ENCODE measurements at regions not wholly inside any gene's neighbourhood (a gene's known extent, or its start where the extent isn't known, plus 50 kb on each side); places are given as distances from the start of the nearest gene placed in this dataset.

- no peak for TF ChIP-seq CTCF (IDR thresholded peaks at IDR 0.05)
- Histone ChIP-seq H3K27me3 (no peaks in the 10 kb centered on the region), H3K9me3 (no peaks in the 10 kb centered on the region), H3K4me1 (no peaks in the 10 kb centered on the region), H3K27ac (peak overlapping the region in 1 of 2 donors; percentile 46), H3K36me3 (no peaks in the 10 kb centered on the region), H3K4me3 (no peak overlapping the region)
- intact Hi-C loops (cut with DNase I): no loop called here
- ATAC-seq (peak; percentile 19), DNase-seq (no peak)
Observed at GRCh38 chr16:86384263-86384649, 126.1 kb upstream of the FOXF1 start.

GRCh38 chr16:86384980-86385379 lies 125.3 kb upstream of the FOXF1 start:
- Histone ChIP-seq H3K27me3 (no peaks in the 10 kb centered on the region), H3K9me3 (no peaks in the 10 kb centered on the region), H3K27ac (no peak overlapping the region), H3K36me3 (no peaks in the 10 kb centered on the region), H3K4me1 (no peaks in the 10 kb centered on the region), H3K4me3 (no peak overlapping the region)
- intact Hi-C loops (cut with DNase I): no loop called here
- no peak for DNase-seq
- TF ChIP-seq CTCF (IDR thresholded peaks at IDR 0.05): no peak
- ATAC-seq: no peak

DNA sequence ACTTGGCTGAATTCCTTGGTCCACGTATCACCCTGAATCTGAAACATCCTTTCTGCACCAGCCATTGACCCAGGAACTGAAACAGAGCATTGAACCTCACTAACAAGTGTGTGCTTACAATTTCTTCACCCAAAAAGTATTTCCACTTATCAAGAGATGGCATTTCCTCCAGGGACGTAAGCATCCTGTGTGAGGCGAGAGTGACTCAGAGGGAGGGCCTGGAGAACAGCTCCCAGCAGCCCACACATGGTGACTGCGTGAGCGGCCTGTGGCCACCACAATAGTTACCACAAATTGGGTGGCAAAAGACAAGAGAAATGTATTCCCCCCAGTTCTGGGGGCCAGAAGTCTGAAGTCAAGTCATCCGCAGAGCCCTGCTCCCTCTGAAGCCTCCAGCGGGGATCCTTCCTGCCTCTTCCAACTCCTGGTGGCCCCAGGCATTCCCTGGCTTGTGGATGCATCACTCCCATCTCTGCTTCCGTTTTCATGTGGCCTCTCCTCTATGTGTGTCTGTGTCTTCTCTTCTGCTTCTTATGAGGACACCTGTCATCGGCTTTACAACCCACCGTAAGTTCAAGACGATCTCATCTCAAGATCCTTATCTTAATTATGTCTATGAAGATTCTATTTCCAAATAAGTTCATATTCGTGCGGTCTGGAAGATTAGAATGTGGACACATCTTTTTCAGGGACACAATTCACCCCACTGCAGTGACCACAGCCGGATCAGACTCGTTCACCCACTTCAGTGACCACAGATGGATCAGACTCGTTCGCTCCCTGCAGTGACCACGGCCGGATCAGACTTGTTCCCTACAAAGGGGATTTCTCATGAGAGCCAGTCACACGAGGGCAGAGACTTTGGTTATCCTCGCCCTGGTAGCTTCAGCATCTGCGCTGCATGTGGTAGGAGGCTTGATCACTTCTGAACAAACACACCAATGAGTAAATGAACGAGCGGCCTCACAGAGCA lies 122.6 kb upstream of the FOXF1 start:
- peak; percentile 38 for ATAC-seq
- no peak overlapping the region for H3K27ac ChIP-seq
- no peak overlapping the region for H3K4me3 ChIP-seq
- DNase-seq: no peak
- H3K27me3 ChIP-seq: no peaks in the 10 kb centered on the region
- no peaks in the 10 kb centered on the region for H3K9me3 ChIP-seq
- TF ChIP-seq CTCF (IDR thresholded peaks at IDR 0.05): no peak
- H3K36me3 ChIP-seq: no peaks in the 10 kb centered on the region
- H3K4me1 ChIP-seq: no peaks in the 10 kb centered on the region
- intact Hi-C loops (cut with DNase I): no loop called here

- intact Hi-C loops (cut with DNase I): no loop called here
- H3K9me3 ChIP-seq: no peaks in the 10 kb centered on the region
- H3K27me3 ChIP-seq: no peaks in the 10 kb centered on the region
- no peak overlapping the region for H3K27ac ChIP-seq
- ATAC-seq (no peak), DNase-seq (no peak)
- H3K4me3 ChIP-seq: no peak overlapping the region
- no peaks in the 10 kb centered on the region for H3K4me1 ChIP-seq
- H3K36me3 ChIP-seq: no peaks in the 10 kb centered on the region
- TF ChIP-seq CTCF (IDR thresholded peaks at IDR 0.05): no peak
Observed at GRCh38 chr16:86388976-86389375, 121.4 kb upstream of the FOXF1 start.

- Histone ChIP-seq H3K27me3 (no peaks in the 10 kb centered on the region), H3K27ac (no peak overlapping the region), H3K4me3 (no peak overlapping the region), H3K36me3 (no peaks in the 10 kb centered on the region), H3K4me1 (no peaks in the 10 kb centered on the region), H3K9me3 (no peaks in the 10 kb centered on the region)
- peak in 1 of 4 donors; percentile 73 for DNase-seq
- no peak for TF ChIP-seq CTCF (IDR thresholded peaks at IDR 0.05)
- intact Hi-C loops (cut with DNase I): no loop called here
- no peak for ATAC-seq
Observed at GRCh38 chr16:86389566-86390328, 120.6 kb upstream of the FOXF1 start.
